ENCODE measurements at regions not wholly inside any gene's neighbourhood (a gene's known extent, or its start where the extent isn't known, plus 50 kb on each side); places are given as distances from the start of the nearest gene placed in this dataset.

DNA sequence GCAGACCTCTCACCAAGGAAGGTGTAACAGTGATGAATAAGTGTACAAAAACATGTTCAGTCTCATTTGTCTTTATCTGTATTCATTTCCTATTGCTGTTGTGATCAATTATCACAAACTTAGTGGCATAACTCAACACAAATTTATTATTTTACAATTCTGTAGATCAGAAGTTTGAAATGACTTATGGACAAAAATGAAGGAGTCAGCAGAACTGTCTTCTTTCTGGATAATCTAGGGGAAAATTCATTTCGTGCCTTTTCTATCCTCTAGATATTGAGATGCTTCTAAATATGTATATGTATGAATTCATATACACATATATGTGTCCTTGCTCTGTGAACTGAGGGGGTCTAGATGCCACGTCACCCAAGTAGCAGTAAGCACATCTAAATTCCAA lies 663.1 kb upstream of the MARCKS start:
- Histone ChIP-seq H3K27ac (replicated peaks in 1 of 4) (no peak overlapping the region), H3K9me3 (peaks cover 0 to 10% (median 0%) of the 10 kb centered on the region in 4 donors), H3K36me3 (no peaks in the 10 kb centered on the region), H3K27me3 (no peaks in the 10 kb centered on the region), H3K4me1 (no peaks in the 10 kb centered on the region), H3K4me3 (no peak overlapping the region)
- DNase-seq (ENCODE audit: extremely low spot score): no peak
- intact Hi-C loops (cut with DNase I): no loop called here
- WGBS: 90% methylated on average over 2 of the region's 2 CpGs
- TF ChIP-seq POLR2A (IDR thresholded peaks at IDR 0.05; ENCODE audit: low read depth) (no peak), POLR2AphosphoS5 (IDR thresholded peaks at IDR 0.05) (no peak), EP300 (IDR thresholded peaks at IDR 0.05) (no peak)
- TF ChIP-seq, protein P1, sequence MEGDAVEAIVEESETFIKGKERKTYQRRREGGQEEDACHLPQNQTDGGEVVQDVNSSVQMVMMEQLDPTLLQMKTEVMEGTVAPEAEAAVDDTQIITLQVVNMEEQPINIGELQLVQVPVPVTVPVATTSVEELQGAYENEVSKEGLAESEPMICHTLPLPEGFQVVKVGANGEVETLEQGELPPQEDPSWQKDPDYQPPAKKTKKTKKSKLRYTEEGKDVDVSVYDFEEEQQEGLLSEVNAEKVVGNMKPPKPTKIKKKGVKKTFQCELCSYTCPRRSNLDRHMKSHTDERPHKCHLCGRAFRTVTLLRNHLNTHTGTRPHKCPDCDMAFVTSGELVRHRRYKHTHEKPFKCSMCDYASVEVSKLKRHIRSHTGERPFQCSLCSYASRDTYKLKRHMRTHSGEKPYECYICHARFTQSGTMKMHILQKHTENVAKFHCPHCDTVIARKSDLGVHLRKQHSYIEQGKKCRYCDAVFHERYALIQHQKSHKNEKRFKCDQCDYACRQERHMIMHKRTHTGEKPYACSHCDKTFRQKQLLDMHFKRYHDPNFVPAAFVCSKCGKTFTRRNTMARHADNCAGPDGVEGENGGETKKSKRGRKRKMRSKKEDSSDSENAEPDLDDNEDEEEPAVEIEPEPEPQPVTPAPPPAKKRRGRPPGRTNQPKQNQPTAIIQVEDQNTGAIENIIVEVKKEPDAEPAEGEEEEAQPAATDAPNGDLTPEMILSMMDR (IDR thresholded peaks at IDR 0.05): no peak

DNA sequence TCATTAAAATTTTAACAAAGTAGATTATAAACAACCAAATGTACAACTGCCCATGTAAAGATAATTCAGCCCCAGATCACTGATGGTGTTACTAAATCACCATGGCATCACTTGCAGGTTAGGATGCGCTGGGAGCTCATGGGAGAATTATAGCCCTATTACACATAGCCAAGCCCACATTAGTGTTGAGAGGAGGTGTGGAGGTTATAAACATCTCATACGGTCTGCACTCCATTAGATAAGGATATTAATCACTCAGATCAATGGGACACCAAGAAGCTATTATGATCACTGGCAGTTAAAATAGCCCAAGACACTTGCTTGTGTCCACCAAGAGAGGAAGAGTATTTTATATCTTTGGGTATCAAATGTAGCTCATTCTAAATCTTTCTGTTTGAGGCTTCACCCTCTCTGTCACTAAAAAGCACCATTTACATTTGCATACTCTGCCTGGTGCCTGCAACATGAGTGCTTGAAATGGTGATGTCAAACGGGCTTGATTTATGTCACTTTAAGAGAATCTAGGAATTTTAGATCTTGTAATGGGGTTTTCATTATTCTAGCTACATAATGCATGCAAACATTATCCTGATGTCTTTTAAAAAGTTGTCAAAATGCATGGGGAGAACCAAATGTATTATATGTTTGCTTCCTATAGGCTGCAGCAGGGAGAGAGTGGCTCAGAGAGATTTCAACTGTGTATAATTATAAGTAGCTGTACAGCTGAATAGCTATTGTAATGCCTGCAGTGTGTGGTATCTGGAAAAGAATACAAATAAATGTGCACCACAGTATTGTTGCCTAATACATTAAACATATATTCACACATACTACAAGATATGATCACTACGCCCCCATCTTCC lies 654.1 kb upstream of the MARCKS start:
- intact Hi-C loops (cut with DNase I): no loop called here
- H3K4me1 ChIP-seq: no peaks in the 10 kb centered on the region
- TF ChIP-seq, protein P1 (IDR thresholded peaks at IDR 0.05): no peak
- TF ChIP-seq EP300 (IDR thresholded peaks at IDR 0.05): no peak
- TF ChIP-seq POLR2AphosphoS5 (IDR thresholded peaks at IDR 0.05): no peak
- no peak for TF ChIP-seq POLR2A (IDR thresholded peaks at IDR 0.05; ENCODE audit: low read depth)
- no peak overlapping the region for H3K27ac ChIP-seq (replicated peaks in 1 of 4)
- H3K27me3 ChIP-seq: no peaks in the 10 kb centered on the region
- no peak overlapping the region for H3K4me3 ChIP-seq
- H3K9me3 ChIP-seq: no peaks in the 10 kb centered on the region
- no peak for DNase-seq (ENCODE audit: extremely low spot score)
- 89% methylated on average over 4 of the region's 4 CpGs for WGBS
- H3K36me3 ChIP-seq: no peaks in the 10 kb centered on the region

DNA sequence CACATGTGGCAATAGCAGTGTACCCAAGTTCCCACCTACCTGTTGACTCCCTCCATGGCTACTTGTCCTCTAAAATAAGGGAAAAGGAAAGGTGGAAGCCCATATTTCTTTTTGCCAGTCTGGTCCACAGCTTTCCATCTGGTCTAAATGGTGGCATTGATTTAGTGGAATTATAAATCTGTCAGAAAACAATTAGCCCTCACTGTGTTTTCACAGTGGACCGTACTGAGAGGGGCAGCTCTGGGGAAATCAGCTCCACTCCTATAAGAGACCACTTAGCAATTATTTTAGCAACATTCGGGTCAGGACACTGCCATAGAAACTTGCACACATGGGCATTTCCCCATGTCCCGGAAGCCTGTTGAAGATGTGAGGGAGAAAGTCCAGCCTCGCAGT lies 653.4 kb upstream of the MARCKS start:
- Histone ChIP-seq H3K4me1 (no peaks in the 10 kb centered on the region), H3K36me3 (no peaks in the 10 kb centered on the region), H3K27me3 (no peaks in the 10 kb centered on the region), H3K27ac (replicated peaks in 1 of 4) (no peak overlapping the region), H3K4me3 (no peak overlapping the region), H3K9me3 (no peaks in the 10 kb centered on the region)
- intact Hi-C loops (cut with DNase I): no loop called here
- no peak for DNase-seq (ENCODE audit: extremely low spot score)
- TF ChIP-seq EP300 (IDR thresholded peaks at IDR 0.05): no peak
- TF ChIP-seq POLR2AphosphoS5 (IDR thresholded peaks at IDR 0.05): no peak
- TF ChIP-seq, protein P1 (IDR thresholded peaks at IDR 0.05): no peak
- no peak for TF ChIP-seq POLR2A (IDR thresholded peaks at IDR 0.05; ENCODE audit: low read depth)
- 95% methylated on average over 4 of the region's 4 CpGs for WGBS

DNA sequence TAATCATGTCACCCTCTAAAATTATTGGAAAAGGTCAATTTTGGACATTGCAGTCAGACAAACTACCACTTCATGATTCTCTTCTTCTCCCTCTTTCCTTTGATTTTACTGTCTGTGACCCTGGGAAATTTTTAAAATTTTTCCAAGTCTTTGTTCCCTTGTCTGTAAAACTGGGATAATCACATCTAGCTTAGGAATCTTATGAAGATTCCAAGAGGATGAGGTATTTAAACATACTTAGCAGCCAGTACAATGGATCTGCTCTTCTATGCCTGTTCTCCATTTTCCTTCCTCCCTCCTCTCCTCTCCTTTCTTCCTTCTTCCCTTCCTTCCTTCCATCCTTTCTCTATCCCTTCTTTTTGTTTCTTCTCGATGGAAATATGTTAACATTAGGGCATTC lies 651.6 kb upstream of the MARCKS start:
- no peaks in the 10 kb centered on the region for H3K27me3 ChIP-seq

More for the DNA sequence above, 651.6 kb upstream of the MARCKS start:
- Histone ChIP-seq H3K4me1 (no peaks in the 10 kb centered on the region), H3K36me3 (no peaks in the 10 kb centered on the region), H3K4me3 (no peak overlapping the region), H3K9me3 (no peaks in the 10 kb centered on the region), H3K27ac (replicated peaks in 1 of 4) (no peak overlapping the region)
- intact Hi-C loops (cut with DNase I): no loop called here
- DNase-seq (ENCODE audit: extremely low spot score): no peak
- TF ChIP-seq EP300 (IDR thresholded peaks at IDR 0.05) (no peak), POLR2A (IDR thresholded peaks at IDR 0.05; ENCODE audit: low read depth) (no peak), POLR2AphosphoS5 (IDR thresholded peaks at IDR 0.05) (no peak)
- TF ChIP-seq, protein P1 (IDR thresholded peaks at IDR 0.05): no peak
- 84% methylated on average over 1 of the region's 1 CpG for WGBS
